ENCODE measurements at regions not wholly inside any gene's neighbourhood (a gene's known extent, or its start where the extent isn't known, plus 50 kb on each side); places are given as distances from the start of the nearest gene placed in this dataset.

- peak; percentile 16 for TF ChIP-seq ZFP36 (IDR thresholded peaks at IDR 0.05; ENCODE audit: low read depth, low read length, partially characterized antibody)
- TF ChIP-seq PML (IDR thresholded peaks at IDR 0.05; ENCODE audit: low read length): no peak
- TF ChIP-seq ARNT (IDR thresholded peaks at IDR 0.05): no peak
- TF ChIP-seq SPI1 (IDR thresholded peaks at IDR 0.05; ENCODE audit: borderline replicate concordance, low read depth, low read length): no peak
- peak; percentile 58 for TF ChIP-seq RBM25 (IDR thresholded peaks at IDR 0.05; ENCODE audit: low read depth, low read length, severe bottlenecking)
- TF ChIP-seq ZNF668 (CRISPR knock-in tag; IDR thresholded peaks at IDR 0.05): no peak
- 3% methylated on average over 2 of the region's 2 CpGs for WGBS (ENCODE audit: insufficient coverage, low coverage, missing lambda C conversion rate)
- Histone ChIP-seq H3K9ac (ENCODE audit: insufficient read depth in 1 of 2, low read depth in 2 of 2, low read length in 2 of 2) (no peak overlapping the region), H3K79me2 (ENCODE audit: control insufficient read depth, insufficient read depth, low read length) (no peaks in the 10 kb centered on the region), H3K36me3 (ENCODE audit: control insufficient read depth, insufficient read depth, low read length) (no peaks in the 10 kb centered on the region), H3K4me1 (replicated peaks in 1 of 2; ENCODE audit: control insufficient read depth in 2 of 2, insufficient read depth in 2 of 2, low read length in 2 of 2) (no peaks in the 10 kb centered on the region), H3K9me1 (ENCODE audit: control insufficient read depth, insufficient read depth, low read length) (no peaks in the 10 kb centered on the region), H3K27ac (ENCODE audit: extremely low read depth, low read depth, low read length) (no peak overlapping the region), H2AFZ (ENCODE audit: low read depth, low read length) (no peak overlapping the region), H3K27me3 (ENCODE audit: control insufficient read depth in 2 of 2, insufficient read depth in 2 of 2, low read length in 2 of 2) (no peaks in the 10 kb centered on the region), H3K4me2 (ENCODE audit: insufficient read depth, low read length) (no peak overlapping the region), H4K20me1 (replicated peaks; ENCODE audit: control insufficient read depth, insufficient read depth, low read length) (no peaks in the 10 kb centered on the region), H3K9me3 (replicated peaks; ENCODE audit: control insufficient read depth, insufficient read depth, low read depth, low read length) (no peaks in the 10 kb centered on the region), H3K4me3 (no peak overlapping the region)
- ATAC-seq: no peak
- in situ Hi-C loops (cut with MboI) (no loop called here), intact Hi-C loops (cut with micrococcal nuclease) (no loop called here)
- POLR2A ChIA-PET: interaction anchor here (0.7 kb wide), 1 partner anchor 360 kb away, joined by 3 read pairs; no protein-coding TSS in a partner anchor
- no peak for FAIRE-seq
- DNase-seq (ENCODE audit: extremely low read depth in 1 of 4, low spot score in 3 of 4): no peak
- CTCF ChIA-PET (ENCODE audit: low intra/inter-chr PET ratio): no interaction called here
- BruUV-seq (replicated peaks): no TSS peak
Observed at GRCh38 chr12:115519887-115520286, 757.6 kb downstream of the MED13L start.

- CTCF ChIA-PET (ENCODE audit: low intra/inter-chr PET ratio): no interaction called here
- Histone ChIP-seq H3K4me3 (no peak overlapping the region), H3K36me3 (ENCODE audit: control insufficient read depth, insufficient read depth, low read length) (no peaks in the 10 kb centered on the region), H3K79me2 (ENCODE audit: control insufficient read depth, insufficient read depth, low read length) (no peaks in the 10 kb centered on the region), H3K9me1 (ENCODE audit: control insufficient read depth, insufficient read depth, low read length) (no peaks in the 10 kb centered on the region), H3K9ac (ENCODE audit: insufficient read depth in 1 of 2, low read depth in 2 of 2, low read length in 2 of 2) (no peak overlapping the region), H4K20me1 (replicated peaks; ENCODE audit: control insufficient read depth, insufficient read depth, low read length) (no peaks in the 10 kb centered on the region), H3K4me2 (ENCODE audit: insufficient read depth, low read length) (no peak overlapping the region), H2AFZ (ENCODE audit: low read depth, low read length) (no peak overlapping the region), H3K27me3 (ENCODE audit: control insufficient read depth in 2 of 2, insufficient read depth in 2 of 2, low read length in 2 of 2) (no peaks in the 10 kb centered on the region), H3K9me3 (replicated peaks; ENCODE audit: control insufficient read depth, insufficient read depth, low read depth, low read length) (no peaks in the 10 kb centered on the region), H3K4me1 (replicated peaks in 1 of 2; ENCODE audit: control insufficient read depth in 2 of 2, insufficient read depth in 2 of 2, low read length in 2 of 2) (no peaks in the 10 kb centered on the region), H3K27ac (ENCODE audit: extremely low read depth, low read depth, low read length) (no peak overlapping the region)
- BruUV-seq (replicated peaks): no TSS peak
- FAIRE-seq (no peak), DNase-seq (ENCODE audit: extremely low read depth in 1 of 4, low spot score in 3 of 4) (no peak), ATAC-seq (no peak)
- POLR2A ChIA-PET: interaction anchor here (0.7 kb wide), 1 partner anchor 361 kb away, joined by 3 read pairs; no protein-coding TSS in a partner anchor
- no peak for TF ChIP-seq ARID2 (IDR thresholded peaks at IDR 0.05)
- TF ChIP-seq EGR1 (conservative IDR thresholded peaks at IDR 0.05): no peak
- no peak for TF ChIP-seq POLR2G (IDR thresholded peaks at IDR 0.05; ENCODE audit: low read depth, low read length)
- TF ChIP-seq SP1 (CRISPR knock-in tag; IDR thresholded peaks at IDR 0.05): no peak
- TF ChIP-seq FOSL1 (tag; conservative IDR thresholded peaks at IDR 0.05): no peak
- no peak for TF ChIP-seq TAF7 (tag; IDR thresholded peaks at IDR 0.05)
- no peak for TF ChIP-seq MECOM (CRISPR knock-in tag; IDR thresholded peaks at IDR 0.05)
- in situ Hi-C loops (cut with MboI) (no loop called here), intact Hi-C loops (cut with micrococcal nuclease) (no loop called here)
- 0% methylated on average over 1 of the region's 1 CpG for WGBS (ENCODE audit: insufficient coverage, low coverage, missing lambda C conversion rate)
Observed at GRCh38 chr12:115519359-115519758, 758.1 kb downstream of the MED13L start.

Data from K562 (cell line).